CD4-positive, alpha-beta T cell treated with Interleukin-17A for 1 hour (primary cell): ENCODE measurements at regions not wholly inside any gene's neighbourhood (a gene's known extent, or its start where the extent isn't known, plus 50 kb on each side); places are given as distances from the start of the nearest gene placed in this dataset.
A peak's percentile ranks its signal among the peaks of the same experiment; 100 is the strongest.
"Not testable (repeated sequence)": the region's sequence is repeated elsewhere in the genome, so short reads cannot be mapped to it uniquely, and the experiment has no call there.

Experiments
- DNase-seq: peaks from one replicate; pipeline ENCODE4 v3.0.0-alpha.2; 2020

DNA sequence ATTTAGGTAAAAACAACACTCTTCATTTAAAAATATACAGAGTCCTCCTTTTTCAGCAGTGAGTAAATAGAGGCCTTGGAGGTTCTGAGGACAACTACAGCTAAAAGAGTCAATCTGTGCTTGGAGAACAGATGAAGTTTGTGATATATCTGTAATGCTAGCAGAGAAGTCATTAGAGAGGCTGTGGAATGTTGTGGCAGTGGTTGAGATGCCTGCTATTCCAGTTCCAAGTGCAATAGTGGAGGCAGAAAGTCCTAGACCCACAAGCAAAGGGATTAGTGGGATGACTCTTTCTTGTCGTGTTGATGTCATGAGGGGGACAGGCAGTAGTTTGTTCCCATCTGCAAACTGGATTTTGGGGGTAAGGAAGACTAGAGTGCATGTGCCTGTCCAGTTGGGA is 62.1 kb upstream of the EZR start:
- not testable (repeated sequence) for DNase-seq

DNA sequence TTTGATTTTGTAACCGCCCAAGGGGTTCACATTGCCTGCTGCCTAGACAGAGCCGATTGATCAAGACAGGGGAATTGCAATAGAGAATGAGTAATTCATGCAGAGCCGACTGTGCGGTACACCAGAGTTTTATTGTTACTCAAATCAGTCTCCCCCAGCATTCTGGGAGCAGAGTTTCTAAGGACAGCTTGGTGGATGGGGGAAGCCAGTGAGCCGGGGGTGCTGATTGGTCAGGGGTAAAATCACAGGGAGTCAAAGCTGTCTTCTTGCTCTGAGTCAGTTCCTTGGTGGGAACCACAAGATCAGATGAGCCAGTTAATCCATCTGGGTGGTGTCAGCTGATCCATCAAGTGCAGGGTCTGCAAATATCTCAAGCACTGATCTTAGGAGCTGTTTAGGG is 60.0 kb upstream of the EZR start:
- DNase-seq, result no peak

DNA sequence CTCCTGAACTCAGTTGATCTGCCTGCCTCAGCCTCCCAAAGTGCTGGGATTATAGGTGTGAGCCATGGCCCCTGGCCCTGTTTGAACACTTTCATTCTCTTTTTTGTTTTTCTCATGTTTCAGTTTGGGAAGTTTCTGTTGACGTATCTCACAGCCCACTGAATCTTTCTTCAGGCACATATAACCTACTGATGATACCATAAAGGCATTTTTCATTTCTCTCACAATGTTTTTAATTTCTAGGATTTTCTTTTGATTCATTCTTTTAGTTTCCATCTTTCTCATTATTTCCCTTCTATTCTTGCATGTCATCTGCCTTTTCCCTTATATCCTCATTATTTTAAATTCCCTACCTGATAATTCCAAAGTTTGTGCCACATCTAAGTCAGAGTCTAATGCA is 58.5 kb upstream of the EZR start:
- DNase-seq, result no peak

DNA sequence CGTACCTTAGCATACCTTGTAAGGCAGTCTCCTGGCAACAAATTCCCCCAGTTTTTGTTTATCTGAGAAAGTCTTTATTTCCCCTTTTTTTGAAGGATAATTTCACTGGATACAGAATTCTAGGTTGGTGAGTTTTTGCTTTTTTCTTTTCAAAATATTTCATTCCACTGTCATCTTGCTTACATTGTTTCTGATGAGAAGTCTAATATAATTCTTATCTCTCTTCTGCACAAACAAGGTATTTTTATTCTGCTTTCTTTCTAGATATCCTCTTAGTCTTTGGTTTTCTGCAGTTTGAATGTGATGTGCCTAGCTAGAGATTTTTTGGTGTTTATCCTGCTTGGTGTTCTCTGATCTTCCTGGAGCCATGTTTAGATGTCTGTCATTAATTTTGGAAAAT is 57.7 kb upstream of the EZR start:
- no peak for DNase-seq

DNA sequence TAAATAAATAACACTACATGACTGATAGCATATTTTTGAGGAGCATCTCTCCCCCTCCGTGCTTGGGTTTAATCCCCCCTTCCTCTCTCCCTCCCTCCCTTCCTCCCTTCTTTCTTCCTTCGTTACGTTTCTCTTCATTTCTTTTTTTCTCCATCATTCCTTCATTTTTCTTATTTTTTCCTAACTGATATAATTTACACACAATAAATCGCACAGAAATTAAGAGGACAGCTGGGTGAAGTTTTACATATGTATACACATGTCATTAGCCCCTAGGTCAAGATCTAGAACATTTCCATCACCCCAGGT is 51.4 kb upstream of the EZR start:
- DNase-seq, result no peak

DNA sequence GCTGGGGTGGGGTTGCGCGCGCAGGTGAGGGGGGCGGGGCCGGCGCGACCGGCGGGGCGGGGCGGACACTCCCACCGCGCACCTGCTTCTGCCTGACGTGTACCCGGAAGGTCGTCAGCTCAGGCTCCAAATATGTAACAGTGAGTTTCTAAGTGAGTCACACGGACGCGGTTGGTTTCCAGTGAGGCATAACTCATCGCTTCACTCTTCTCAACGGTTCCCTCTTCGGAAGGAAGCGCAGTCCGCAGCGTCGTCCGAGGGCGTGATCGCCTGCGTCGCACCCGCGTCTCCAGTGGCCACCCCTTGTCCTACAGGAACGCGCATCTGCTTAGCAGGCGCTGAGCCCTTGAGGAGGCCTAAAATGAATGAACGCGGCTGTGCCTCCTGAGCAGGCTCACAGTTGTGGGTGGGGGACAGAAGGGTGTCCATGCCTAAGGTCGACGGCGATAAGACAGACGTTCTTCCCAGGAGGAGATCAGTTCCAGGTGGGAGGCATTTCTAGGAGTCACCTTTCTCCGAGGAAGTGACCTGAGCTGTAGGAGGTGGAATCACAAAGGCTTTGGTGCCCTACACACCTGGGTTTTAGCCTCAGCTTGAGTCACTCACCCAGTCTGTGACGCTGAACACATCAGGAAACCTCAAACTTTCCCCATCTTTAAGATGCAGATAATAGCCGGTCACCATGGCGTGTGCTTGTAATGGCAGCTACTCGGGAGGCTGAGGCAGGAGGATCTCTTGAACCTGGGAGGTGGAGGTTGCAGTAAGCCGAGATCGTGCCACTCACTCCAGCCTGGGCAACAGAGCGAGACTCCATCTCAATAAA is 50.9 kb upstream of the EZR start:
- DNase-seq, result peak; percentile 98

DNA sequence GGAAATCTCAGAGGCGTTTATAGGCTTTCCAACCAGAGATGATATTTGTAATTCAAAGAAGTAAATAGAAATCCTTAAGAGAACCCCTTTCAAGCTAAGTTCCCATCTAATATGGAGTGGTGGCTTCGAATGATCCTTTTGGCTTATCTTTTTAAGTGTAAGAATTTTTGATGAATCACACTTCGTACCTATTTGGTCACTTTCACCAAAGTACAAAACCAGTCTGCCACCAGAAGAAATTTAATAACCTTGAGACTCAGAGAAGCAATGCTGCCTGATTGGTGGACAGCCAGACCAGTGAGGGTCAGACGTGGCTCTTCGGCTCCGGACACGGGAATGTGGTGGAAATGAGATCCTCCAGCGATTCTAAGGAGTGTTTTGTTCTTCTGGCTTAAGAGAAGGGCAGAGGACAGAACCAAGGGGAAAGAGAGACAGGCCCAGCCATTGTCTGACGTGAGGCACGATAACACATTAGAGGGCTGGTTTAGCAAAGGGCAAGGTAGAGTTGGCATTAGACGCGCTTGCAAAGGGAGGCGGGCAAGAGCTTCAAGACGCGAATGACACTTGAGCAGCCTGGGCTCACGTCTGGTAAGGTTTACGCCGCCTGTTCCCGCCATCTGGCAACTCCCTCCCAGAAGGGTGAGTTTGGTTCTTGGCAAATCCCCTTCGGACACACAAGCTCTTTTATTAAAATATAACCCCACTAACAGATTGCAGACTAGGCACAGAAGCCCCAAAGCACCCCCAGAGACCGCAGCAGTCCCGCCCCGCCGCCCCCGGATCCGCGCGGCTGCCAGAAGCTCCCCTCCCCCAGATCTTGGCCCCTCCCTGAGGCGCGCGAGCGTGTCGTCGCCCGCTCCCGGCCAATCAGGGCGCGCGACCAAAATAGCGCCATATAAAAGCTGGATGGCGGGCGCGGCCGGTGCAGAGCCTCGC is 50.0 kb upstream of the EZR start:
- peak; percentile 98 for DNase-seq
